Activated T-helper 2 cell treated with anti-CD3 and anti-CD28 coated beads, Interferon-gamma antibody, Interleukin-2, Interleukin-4, amounts not matched to agents 10 μg/mL and 5 μg/mL and 100 μg/mL, durations not matched to agents 14 hours and 24 hours and 36 hours (primary cell): ENCODE measurements at regions not wholly inside any gene's neighbourhood (a gene's known extent, or its start where the extent isn't known, plus 50 kb on each side); places are given as distances from the start of the nearest gene placed in this dataset.

ENCODE experiments used
- DNase-seq: peaks from one replicate; pipeline ENCODE4 v3.0.0; 2021; ENCODE audit warnings: low spot score
- H3K27ac Mint-ChIP-seq: one replicate; pipeline ENCODE4 v1.8.0; 2021; ENCODE audit warnings: mixed read lengths
- H3K27me3 Mint-ChIP-seq: one replicate; pipeline ENCODE4 v1.8.0; 2021; ENCODE audit warnings: low read depth, mixed read lengths
- H3K36me3 Mint-ChIP-seq: one replicate; pipeline ENCODE4 v1.8.0; 2021; ENCODE audit warnings: low read depth, mixed read lengths
- H3K4me1 Mint-ChIP-seq: one replicate; pipeline ENCODE4 v1.8.0; 2021; ENCODE audit warnings: low read depth, mixed read lengths
- H3K4me3 Mint-ChIP-seq: one replicate; pipeline ENCODE4 v1.8.0; 2021; ENCODE audit warnings: low read depth, mild to moderate bottlenecking, moderate library complexity, mixed read lengths
- H3K9me3 Mint-ChIP-seq: one replicate; pipeline ENCODE4 v1.8.0; 2021; ENCODE audit warnings: mixed read lengths
- intact Hi-C: fragments of 100-400 bp; cut with micrococcal nuclease; formaldehyde crosslinking; loops from one replicate; pipeline ENCODE4 v1.15.1; 2023

GRCh38 chr20:11130554-11131166 is 456.9 kb upstream of the JAG1 start:
- no peak overlapping the region for H3K27ac Mint-ChIP-seq
- H3K4me1 Mint-ChIP-seq = no peaks in the 10 kb centered on the region
- intact Hi-C loops = no loop called here
- no peaks in the 10 kb centered on the region for H3K36me3 Mint-ChIP-seq
- no peak overlapping the region for H3K4me3 Mint-ChIP-seq
- no peak for DNase-seq
- H3K9me3 Mint-ChIP-seq = peaks cover 10% of the 10 kb centered on the region
- H3K27me3 Mint-ChIP-seq = no peaks in the 10 kb centered on the region

GRCh38 chr20:11132819-11133415 is 459.1 kb upstream of the JAG1 start:
- H3K27ac Mint-ChIP-seq = no peak overlapping the region
- intact Hi-C loops = no loop called here
- DNase-seq = no peak
- no peaks in the 10 kb centered on the region for H3K4me1 Mint-ChIP-seq
- H3K4me3 Mint-ChIP-seq = no peak overlapping the region
- H3K9me3 Mint-ChIP-seq = peaks cover 10% of the 10 kb centered on the region
- no peaks in the 10 kb centered on the region for H3K27me3 Mint-ChIP-seq
- H3K36me3 Mint-ChIP-seq = no peaks in the 10 kb centered on the region

- intact Hi-C loops = no loop called here
- Mint-ChIP-seq H3K27ac (no peak overlapping the region), H3K4me1 (no peaks in the 10 kb centered on the region), H3K36me3 (no peaks in the 10 kb centered on the region), H3K27me3 (no peaks in the 10 kb centered on the region), H3K9me3 (peaks cover 8% of the 10 kb centered on the region), H3K4me3 (no peak overlapping the region)
- no peak for DNase-seq
Observed at GRCh38 chr20:11136691-11137090, 462.9 kb upstream of the JAG1 start.

GRCh38 chr20:11137688-11138087 is 463.9 kb upstream of the JAG1 start:
- Mint-ChIP-seq H3K4me1 (no peaks in the 10 kb centered on the region), H3K27ac (no peak overlapping the region), H3K4me3 (no peak overlapping the region), H3K36me3 (no peaks in the 10 kb centered on the region), H3K9me3 (peaks cover 14% of the 10 kb centered on the region), H3K27me3 (no peaks in the 10 kb centered on the region)
- no peak for DNase-seq
- intact Hi-C loops = no loop called here

GRCh38 chr20:11140359-11140758 is 466.6 kb upstream of the JAG1 start:
- H3K4me1 Mint-ChIP-seq = no peaks in the 10 kb centered on the region

GRCh38 chr20:11143481-11143880 is 469.7 kb upstream of the JAG1 start:
- no peak overlapping the region for H3K27ac Mint-ChIP-seq
- no peaks in the 10 kb centered on the region for H3K36me3 Mint-ChIP-seq
- H3K27me3 Mint-ChIP-seq = no peaks in the 10 kb centered on the region
- no peak for DNase-seq
- H3K4me1 Mint-ChIP-seq = no peaks in the 10 kb centered on the region
- peaks cover 10% of the 10 kb centered on the region for H3K9me3 Mint-ChIP-seq
- no peak overlapping the region for H3K4me3 Mint-ChIP-seq
- intact Hi-C loops = no loop called here

More at GRCh38 chr20:11140359-11140758, 466.6 kb upstream of the JAG1 start:
- Mint-ChIP-seq H3K4me3 (no peak overlapping the region), H3K27me3 (no peaks in the 10 kb centered on the region), H3K9me3 (peaks cover 13% of the 10 kb centered on the region), H3K36me3 (no peaks in the 10 kb centered on the region), H3K27ac (no peak overlapping the region)
- no peak for DNase-seq
- intact Hi-C loops = no loop called here

- Mint-ChIP-seq H3K27ac (no peak overlapping the region), H3K4me3 (no peak overlapping the region), H3K9me3 (peaks cover 9% of the 10 kb centered on the region), H3K4me1 (no peaks in the 10 kb centered on the region), H3K27me3 (no peaks in the 10 kb centered on the region), H3K36me3 (no peaks in the 10 kb centered on the region)
- DNase-seq = no peak
- intact Hi-C loops = no loop called here
Observed at GRCh38 chr20:11144114-11144950, 470.5 kb upstream of the JAG1 start.

- Mint-ChIP-seq H3K27me3 (no peaks in the 10 kb centered on the region), H3K36me3 (no peaks in the 10 kb centered on the region), H3K9me3 (peaks cover 9% of the 10 kb centered on the region), H3K4me3 (no peak overlapping the region), H3K4me1 (no peaks in the 10 kb centered on the region), H3K27ac (no peak overlapping the region)
- intact Hi-C loops = no loop called here
- no peak for DNase-seq
Observed at GRCh38 chr20:11145616-11146015, 471.8 kb upstream of the JAG1 start.

GRCh38 chr20:11153819-11154218 is 480.0 kb upstream of the JAG1 start:
- Mint-ChIP-seq H3K9me3 (no peaks in the 10 kb centered on the region), H3K36me3 (no peaks in the 10 kb centered on the region), H3K27ac (no peak overlapping the region), H3K4me1 (no peaks in the 10 kb centered on the region), H3K27me3 (no peaks in the 10 kb centered on the region), H3K4me3 (no peak overlapping the region)
- intact Hi-C loops = no loop called here
- DNase-seq = no peak

GRCh38 chr20:11155156-11155756 is 481.5 kb upstream of the JAG1 start:
- Mint-ChIP-seq H3K4me1 (no peaks in the 10 kb centered on the region), H3K27ac (no peak overlapping the region), H3K36me3 (no peaks in the 10 kb centered on the region), H3K9me3 (no peaks in the 10 kb centered on the region), H3K27me3 (no peaks in the 10 kb centered on the region), H3K4me3 (no peak overlapping the region)
- no peak for DNase-seq
- intact Hi-C loops = no loop called here

GRCh38 chr20:11156922-11157321 is 483.1 kb upstream of the JAG1 start:
- no peaks in the 10 kb centered on the region for H3K27me3 Mint-ChIP-seq
- no peak overlapping the region for H3K4me3 Mint-ChIP-seq
- no peaks in the 10 kb centered on the region for H3K36me3 Mint-ChIP-seq
- H3K4me1 Mint-ChIP-seq = no peaks in the 10 kb centered on the region
- no peak overlapping the region for H3K27ac Mint-ChIP-seq
- intact Hi-C loops = no loop called here
- H3K9me3 Mint-ChIP-seq = no peaks in the 10 kb centered on the region
- DNase-seq = no peak

GRCh38 chr20:11158146-11158545 is 484.3 kb upstream of the JAG1 start:
- DNase-seq = no peak
- intact Hi-C loops = no loop called here

GRCh38 chr20:11158589-11158988 is 484.8 kb upstream of the JAG1 start:
- Mint-ChIP-seq H3K36me3 (no peaks in the 10 kb centered on the region), H3K27me3 (no peaks in the 10 kb centered on the region), H3K4me3 (no peak overlapping the region), H3K27ac (no peak overlapping the region), H3K4me1 (no peaks in the 10 kb centered on the region), H3K9me3 (no peaks in the 10 kb centered on the region)
- no peak for DNase-seq
- intact Hi-C loops = no loop called here

More at GRCh38 chr20:11158146-11158545, 484.3 kb upstream of the JAG1 start:
- H3K36me3 Mint-ChIP-seq = no peaks in the 10 kb centered on the region
- no peak overlapping the region for H3K27ac Mint-ChIP-seq
- H3K9me3 Mint-ChIP-seq = no peaks in the 10 kb centered on the region
- no peaks in the 10 kb centered on the region for H3K4me1 Mint-ChIP-seq
- H3K27me3 Mint-ChIP-seq = no peaks in the 10 kb centered on the region
- no peak overlapping the region for H3K4me3 Mint-ChIP-seq
